PFSK-1 (cell line): ENCODE measurements at regions not wholly inside any gene's neighbourhood (a gene's known extent, or its start where the extent isn't known, plus 50 kb on each side); places are given as distances from the start of the nearest gene placed in this dataset.

ENCODE experiments used
- FOXP2 ChIP-seq: optimal IDR thresholded peaks from 2 replicates; pipeline ENCODE3; 2011; ENCODE audit warnings: borderline replicate concordance, control low read depth, inconsistent platforms; ENCODE audit not compliant: insufficient read depth; ENCODE audit errors: extremely low read length, extremely low read depth
- POLR2AphosphoS5 ChIP-seq: IDR thresholded peaks from 2 replicates; pipeline ENCODE4 v1.6.1; 2012; ENCODE audit warnings: low read depth, mild to moderate bottlenecking, control low read depth, low read length, moderate library complexity
- TAF1 ChIP-seq: IDR thresholded peaks from 2 replicates; pipeline ENCODE4 v1.6.1; 2012; ENCODE audit warnings: low read length, control low read depth, borderline replicate concordance; ENCODE audit not compliant: insufficient read depth
- TF ChIP-seq, protein P1 (sequence below), 2 experiments: IDR thresholded peaks; 2 replicates each; pipeline versions ENCODE4 v1.6.1 to v1.8.0; 2011 to 2012; ENCODE audit warnings: low read depth in 2 of 2, low read length in 2 of 2, control low read depth in 1 of 2, inconsistent platforms in 1 of 2, mild to moderate bottlenecking in 1 of 2, moderate library complexity in 1 of 2; ENCODE audit not compliant: insufficient read depth in 1 of 2

DNA sequence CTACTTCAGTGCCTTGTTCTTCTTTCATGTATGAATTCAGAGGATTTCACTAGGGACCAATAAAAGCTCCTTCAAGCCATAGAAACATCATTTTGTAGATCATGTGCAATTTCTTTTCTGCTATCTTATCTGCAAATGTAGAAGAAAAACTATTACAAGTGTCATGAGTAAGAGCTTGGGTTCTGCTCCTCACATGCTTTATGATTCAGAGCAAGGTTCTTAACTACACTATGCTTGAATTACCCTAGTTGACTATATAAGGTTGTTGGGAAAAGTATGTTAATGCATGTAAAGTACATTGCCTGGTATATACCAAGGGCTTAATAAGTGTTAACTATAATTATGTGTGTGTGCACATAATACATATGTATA, 91.4 kb upstream of the S1PR1 start:
- TF ChIP-seq FOXP2, result no peak
- TF ChIP-seq TAF1, result no peak
- TF ChIP-seq, protein P1, sequence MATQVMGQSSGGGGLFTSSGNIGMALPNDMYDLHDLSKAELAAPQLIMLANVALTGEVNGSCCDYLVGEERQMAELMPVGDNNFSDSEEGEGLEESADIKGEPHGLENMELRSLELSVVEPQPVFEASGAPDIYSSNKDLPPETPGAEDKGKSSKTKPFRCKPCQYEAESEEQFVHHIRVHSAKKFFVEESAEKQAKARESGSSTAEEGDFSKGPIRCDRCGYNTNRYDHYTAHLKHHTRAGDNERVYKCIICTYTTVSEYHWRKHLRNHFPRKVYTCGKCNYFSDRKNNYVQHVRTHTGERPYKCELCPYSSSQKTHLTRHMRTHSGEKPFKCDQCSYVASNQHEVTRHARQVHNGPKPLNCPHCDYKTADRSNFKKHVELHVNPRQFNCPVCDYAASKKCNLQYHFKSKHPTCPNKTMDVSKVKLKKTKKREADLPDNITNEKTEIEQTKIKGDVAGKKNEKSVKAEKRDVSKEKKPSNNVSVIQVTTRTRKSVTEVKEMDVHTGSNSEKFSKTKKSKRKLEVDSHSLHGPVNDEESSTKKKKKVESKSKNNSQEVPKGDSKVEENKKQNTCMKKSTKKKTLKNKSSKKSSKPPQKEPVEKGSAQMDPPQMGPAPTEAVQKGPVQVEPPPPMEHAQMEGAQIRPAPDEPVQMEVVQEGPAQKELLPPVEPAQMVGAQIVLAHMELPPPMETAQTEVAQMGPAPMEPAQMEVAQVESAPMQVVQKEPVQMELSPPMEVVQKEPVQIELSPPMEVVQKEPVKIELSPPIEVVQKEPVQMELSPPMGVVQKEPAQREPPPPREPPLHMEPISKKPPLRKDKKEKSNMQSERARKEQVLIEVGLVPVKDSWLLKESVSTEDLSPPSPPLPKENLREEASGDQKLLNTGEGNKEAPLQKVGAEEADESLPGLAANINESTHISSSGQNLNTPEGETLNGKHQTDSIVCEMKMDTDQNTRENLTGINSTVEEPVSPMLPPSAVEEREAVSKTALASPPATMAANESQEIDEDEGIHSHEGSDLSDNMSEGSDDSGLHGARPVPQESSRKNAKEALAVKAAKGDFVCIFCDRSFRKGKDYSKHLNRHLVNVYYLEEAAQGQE (IDR thresholded peaks at IDR 0.05; ENCODE audit: insufficient read depth in 1 of 2, low read depth in 2 of 2, low read length in 2 of 2), result no peak
- TF ChIP-seq POLR2AphosphoS5, result no peak
